Inflammatory macrophage treated with lipopolysaccharide for 1 hour (primary cell): ENCODE measurements at regions not wholly inside any gene's neighbourhood (a gene's known extent, or its start where the extent isn't known, plus 50 kb on each side); places are given as distances from the start of the nearest gene placed in this dataset.

ENCODE experiments used
- DNase-seq, 2 donors: peaks; one replicate each; pipeline ENCODE4 v3.0.0-alpha.2; 2020 to 2022

DNA sequence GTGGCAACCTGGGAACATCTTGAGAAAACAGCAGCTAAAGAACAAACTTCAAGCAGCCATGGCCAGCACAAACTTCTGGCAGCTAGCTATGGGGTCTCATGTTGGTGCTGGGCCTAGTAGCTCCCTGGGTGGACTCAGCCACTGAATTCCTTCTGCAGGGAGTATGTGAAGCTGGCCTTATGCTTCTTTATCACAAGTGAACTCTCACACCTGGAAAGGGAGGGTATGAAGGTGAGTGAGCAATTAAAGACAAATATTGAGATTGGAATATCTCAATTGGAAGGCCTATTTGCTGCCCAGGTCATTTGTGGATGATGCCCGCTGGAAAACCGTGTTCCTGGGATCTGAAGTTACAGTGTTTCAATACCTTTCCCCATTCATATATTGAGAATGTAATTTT lies 153.3 kb upstream of the RPS6KA3 start:
- no peak for DNase-seq

DNA sequence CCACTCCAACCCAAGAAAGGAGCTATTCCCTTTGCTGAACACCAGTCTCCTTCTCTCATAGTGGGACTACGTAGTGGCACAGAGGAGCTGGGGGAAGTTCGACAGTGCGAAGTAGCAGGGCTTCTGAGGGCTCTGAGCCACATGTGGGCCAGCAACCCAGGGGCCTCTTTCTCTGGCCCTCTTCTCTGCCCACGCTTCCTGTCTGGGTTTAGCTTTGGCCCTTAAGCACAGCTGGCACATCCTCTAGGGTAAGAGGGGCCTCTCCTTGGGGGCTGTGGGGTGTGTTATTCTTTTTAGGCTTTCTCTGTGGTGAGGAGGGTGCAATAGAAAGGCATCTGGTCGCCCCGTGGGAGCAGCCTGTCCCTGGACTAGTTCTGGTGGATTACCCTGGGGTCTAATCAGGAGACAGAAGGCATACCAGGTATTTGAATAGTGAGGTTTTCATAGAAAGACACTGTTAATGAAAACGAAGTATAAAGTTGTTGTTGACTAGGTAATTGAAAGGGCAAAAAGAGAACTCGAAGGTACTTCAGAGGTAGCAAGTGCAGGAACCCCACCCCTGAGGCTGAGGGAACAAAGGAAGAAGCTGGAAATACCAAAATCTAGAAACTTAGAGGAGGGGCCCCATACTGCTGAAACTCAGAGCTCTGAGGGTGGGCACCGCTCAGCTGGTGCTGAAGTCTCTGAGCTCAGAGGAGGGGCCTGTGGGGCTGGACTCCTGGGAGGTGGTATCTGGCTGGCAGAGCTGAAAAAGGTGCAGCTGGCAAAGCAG lies 151.9 kb upstream of the RPS6KA3 start:
- DNase-seq: peak in 1 of 2 donors; percentile 4

DNA sequence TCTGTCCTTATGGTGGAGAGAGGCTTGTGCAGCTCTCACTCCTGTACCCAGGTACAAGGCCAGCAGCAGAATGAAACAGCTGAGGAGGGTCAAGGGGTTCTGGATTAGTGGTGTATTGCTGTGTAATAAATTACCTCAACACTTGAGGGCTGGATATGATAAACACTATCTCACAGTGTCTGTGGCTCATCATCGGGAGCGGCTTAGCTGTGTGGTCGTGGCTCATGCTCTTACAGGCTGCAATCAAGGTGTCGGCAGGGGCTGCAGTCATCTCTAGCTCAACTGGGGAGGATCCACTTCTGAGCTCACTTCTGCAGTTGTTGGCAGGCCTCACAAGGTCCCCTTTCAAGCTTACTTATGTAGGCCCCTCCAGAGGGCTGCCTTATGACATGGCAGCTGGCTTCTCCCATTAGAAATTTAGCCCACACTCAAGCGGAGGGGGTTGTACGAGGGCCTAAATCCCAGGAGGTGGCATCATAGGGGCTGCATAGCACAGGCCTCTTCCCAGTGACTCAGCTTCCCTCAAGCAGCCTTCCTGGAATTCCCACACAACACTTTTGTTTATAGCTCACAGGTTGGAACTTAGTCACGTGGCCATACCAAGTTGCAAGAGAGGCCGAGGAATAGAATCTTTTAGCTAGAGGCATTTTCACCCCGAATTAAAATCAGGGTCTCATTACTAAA lies 148.2 kb upstream of the RPS6KA3 start:
- no peak for DNase-seq

DNA sequence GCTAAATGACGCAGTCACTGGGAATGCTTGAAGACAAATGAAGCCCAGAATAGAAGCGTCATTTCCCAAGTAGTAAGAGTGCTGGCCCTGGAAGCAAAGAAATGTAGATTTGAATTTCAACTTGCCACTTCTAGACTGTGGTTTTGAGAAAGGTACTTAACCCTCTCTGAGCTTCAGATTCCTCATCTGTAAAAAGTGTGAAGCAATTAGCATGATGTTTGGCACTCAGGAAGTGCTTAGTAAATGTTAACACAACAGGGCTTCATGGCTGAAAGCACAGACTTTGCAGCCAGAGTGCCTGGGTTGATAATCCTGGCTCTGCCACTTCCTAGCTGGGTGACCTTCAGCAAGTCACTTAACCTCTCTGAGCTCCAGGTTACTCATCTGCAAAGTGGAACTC lies 147.4 kb upstream of the RPS6KA3 start:
- no peak for DNase-seq

DNA sequence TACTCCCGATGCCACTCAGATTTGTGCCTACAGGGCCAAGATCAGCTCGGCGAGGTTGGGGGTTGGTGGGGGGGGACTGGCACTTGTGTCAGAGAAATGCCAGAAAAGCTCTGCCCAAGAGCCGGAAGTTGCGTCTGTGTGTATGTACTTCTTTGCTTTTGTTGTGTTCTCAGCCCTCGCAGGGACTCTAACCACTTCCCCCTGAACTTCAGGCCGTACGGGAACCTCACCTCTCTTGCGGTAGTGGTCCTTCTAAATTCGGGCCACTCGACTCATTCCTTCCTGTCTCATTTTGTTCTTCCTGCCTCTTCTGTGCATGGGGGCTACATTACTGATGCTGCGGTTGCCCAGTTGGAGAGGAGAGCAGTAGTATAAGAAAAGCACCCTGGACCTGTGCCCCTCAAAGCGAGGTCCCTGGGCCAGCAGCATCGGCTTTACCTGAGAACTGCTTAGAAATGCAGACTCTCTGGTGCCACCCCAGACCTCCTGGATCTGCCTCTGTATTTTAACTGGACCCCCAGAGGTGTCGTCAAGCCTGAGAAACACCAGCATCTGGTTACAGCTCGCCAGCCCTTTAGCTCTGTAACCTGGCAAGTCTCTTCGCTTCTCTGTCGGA lies 146.3 kb upstream of the RPS6KA3 start:
- DNase-seq: no peak

DNA sequence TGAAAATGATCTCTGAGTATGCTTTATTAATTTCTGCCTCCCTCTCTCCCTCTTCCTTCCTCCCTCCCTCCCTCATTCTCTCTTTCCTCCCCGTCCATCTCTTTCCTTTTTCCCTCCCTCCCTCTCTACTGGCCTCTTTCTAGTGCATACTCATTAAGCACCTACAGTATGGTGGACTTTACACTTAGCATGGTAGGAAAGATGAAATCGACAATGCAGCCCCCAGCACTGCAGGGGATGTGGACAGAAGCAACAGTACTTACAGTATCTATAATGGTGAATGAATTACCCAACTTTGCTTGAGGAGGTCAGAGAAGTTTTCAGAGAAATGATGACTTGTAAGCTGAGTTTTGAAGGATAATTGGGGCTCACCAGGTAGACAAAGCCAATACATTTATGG lies 143.8 kb upstream of the RPS6KA3 start:
- no peak for DNase-seq

DNA sequence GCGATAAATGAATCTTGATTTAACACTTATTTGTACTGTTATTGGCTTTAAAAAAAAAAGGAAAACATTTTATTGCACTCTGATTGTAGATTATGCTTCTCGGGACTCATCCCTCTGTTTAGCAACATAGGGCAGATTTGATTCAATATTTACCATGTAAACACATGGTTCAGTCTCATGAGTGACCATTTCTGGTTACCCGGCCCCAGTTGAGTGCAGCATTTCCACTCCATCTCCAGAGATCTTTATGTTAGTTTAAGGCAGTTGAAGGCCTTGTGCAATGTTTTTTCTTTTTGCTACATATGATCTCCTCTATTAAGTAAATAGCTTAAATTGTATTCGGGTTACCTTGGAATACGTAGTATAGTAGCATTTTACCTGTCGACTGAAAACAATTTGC lies 143.3 kb upstream of the RPS6KA3 start:
- no peak for DNase-seq

DNA sequence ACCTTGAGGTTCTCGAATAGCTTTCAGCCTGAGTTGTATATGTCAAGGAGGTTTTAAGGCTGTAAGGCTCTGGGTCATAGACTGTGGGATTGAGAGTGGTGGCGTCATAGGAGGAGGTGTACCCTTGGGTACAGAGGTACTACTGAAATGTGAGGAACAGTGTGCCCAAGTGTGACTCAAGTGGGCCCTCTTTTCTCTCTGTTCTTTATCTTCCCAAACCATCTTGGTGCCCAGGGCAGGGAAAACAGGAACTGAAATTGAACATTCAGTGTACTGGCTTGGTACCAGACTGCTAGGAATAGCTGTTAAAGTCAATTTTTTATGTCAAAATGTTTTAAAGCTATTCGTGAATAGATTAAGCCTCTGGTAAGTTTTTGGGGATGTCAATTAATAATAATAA lies 136.2 kb upstream of the RPS6KA3 start:
- no peak for DNase-seq

DNA sequence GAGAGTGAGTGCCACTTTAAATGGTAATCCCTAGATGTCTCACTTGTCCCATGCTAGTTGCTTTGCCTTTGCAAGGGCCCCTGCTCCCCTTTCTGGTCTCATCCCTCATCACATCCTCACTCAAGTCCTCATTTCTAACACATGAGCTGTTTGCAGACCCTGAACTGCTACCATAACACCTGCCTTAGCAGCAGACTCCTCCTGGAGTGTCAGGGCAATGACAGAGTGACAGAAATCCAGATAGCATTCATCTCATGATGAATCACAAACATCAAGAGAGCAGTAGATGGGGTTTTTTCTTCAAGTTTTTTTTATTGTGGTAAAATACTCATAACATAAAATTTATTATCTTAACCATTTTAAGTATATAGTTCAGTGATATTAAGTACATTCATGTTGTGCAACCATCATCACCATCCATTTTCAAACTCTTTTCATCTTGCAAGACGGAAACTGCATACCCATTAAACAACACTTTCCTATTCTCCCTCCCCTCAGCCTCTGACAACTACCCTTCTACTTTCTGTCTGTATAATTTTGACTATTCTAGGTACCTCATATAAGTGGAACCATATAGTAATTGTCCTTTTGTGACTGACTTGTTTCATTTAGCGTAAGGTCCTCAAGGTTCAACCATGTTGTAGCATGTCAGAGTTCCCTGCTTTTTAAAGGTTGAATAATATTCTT lies 133.2 kb upstream of the RPS6KA3 start:
- DNase-seq: no peak

DNA sequence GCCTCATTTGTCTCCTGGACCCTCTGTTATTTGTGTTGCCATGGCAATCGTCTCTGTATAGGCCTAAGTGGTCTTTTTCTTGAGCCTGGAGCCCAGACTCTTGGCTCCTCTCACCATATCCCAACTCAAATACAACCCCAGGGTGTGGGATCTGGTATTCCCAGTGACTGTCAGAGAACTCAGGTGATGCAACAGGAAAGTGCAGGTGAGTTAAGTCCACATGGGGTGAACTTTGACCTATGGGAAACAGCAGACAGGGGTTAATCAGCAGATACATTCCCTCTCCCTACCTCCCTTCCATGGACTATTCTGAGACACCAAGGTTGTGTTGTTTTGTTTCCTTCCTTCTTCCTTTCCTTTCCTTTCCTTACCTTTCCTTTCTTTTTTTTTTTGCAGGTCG lies 130.9 kb upstream of the RPS6KA3 start:
- no peak for DNase-seq

DNA sequence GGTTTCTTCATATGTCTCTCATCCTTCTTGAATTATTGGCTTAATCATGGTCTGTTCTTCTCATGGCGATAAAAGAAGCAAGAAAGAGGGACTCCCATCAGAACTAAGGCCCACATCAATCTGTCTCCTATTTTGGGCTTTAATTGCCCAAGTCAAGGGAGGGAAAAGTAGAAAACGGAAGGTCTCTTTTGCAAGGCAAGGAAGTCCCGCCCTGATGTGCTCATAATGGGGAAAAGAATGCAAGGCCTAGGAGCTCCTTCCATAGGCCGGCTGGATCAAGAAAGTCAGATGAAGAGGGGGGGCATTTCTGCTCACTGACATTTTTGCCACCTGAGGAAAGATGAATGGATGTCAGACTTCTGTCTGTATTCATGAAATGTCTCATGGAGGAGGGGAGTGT lies 127.7 kb upstream of the RPS6KA3 start:
- peak; percentile 54 to 67 for DNase-seq

DNA sequence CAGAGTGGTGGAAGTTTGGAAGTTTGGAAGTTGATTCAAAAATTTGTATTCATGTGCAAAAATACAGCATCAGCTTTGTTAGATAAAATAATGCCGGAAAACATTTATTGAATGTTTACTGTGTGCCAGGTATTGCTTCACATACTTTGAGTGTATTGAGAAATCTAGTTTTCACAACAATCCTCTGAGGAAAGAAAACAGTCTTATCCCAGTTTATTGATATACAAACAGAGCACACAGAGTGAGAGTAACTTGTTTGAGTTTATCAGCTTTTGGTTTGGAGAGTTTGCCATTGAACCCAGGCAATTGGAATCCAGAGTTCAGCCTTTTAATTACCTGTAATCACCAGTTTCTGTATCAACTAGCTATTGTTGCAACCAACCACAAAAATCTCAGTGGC lies 127.2 kb upstream of the RPS6KA3 start:
- DNase-seq: peak in 1 of 2 donors; percentile 29

DNA sequence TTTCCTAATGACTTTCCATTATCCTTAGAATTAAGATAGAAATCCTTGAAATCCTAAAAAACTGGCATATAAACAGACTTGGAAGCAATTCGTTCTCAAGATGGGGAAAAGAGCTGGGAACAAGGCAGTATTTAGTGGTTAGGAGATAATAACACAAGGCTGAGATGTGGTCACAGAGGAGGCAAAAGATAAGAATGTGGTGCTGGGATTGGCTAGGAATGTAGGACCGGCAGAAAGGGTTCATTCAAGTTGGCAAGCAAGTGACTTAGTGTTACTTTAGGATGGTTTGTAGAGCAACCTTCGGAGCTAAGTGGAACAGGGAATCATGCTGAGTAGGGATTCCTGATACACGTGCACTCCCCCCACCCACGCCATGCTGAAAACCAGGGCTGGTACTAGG lies 121.9 kb upstream of the RPS6KA3 start:
- no peak for DNase-seq

DNA sequence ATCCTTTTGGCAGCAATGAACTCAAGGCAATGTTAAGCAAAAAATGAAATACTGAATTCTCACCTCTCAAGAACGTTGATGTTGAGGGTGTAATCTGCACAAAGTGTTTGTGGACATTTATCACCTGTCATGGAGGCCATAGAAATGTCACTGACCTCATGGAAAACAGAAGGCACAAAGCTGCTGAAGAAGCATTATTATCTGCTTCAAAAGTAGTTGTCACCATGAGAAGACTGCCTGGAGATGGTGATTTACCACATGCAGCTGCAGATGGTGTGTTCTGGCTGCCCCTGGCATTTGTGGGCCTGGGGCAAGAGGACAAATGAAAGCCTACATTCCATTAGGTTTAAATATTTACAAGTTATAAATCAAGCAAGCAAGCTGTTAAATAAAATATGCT lies 116.8 kb upstream of the RPS6KA3 start:
- no peak for DNase-seq

DNA sequence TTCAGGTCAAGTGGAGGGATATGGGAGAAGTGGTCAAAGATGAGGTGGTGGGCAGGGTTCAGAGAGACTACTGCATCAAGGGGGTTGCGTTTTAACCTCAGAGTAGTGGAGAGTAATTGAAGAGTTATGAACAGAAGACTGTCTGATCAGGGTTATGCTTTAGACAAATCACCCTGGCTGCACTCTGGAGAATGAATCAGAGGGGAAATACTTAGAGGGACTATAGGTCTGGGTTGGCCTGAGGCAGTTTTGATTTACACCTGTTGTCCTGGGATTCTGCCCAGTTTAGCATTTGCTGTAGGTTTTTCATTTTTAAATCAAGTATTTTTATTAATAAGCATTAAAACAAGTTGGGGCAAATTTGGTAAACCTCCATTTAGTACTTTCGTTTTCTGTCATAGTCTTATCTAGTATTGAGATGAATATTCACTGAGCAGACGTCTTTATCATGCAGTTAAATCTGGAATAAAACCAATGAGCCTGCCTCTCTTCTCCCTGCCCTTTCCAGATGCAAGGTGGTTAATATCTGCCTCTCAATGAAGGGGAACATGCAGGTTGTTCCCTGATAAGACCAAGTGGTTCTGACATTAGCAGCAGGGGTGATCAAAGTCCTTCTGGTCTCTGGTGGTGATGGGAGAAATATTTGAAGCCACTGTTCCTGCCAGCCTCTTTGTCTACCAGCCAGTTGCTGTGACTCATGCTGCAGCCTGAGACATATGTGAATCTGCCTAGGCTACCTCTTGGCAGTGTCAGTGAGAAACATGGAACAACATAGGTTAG lies 116.0 kb upstream of the RPS6KA3 start:
- no peak for DNase-seq

DNA sequence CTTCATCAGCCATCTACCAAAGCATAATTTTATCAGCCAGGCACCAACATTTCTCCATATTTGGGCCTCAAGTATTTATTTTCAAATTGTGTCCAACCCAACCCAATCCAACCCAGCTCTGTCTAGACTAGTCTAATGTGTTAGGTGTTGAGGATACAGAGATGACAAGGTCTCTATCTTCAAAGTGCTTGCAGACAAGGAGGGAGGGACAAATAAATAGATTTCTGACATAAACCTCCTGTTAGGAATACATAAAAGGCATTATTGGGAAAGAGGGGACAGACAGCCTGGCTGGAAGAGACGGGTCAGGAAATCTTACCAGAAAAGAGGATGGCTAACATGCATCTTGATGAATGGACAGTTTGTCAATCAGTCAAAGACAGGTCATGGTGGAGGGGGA lies 115.4 kb upstream of the RPS6KA3 start:
- no peak for DNase-seq

DNA sequence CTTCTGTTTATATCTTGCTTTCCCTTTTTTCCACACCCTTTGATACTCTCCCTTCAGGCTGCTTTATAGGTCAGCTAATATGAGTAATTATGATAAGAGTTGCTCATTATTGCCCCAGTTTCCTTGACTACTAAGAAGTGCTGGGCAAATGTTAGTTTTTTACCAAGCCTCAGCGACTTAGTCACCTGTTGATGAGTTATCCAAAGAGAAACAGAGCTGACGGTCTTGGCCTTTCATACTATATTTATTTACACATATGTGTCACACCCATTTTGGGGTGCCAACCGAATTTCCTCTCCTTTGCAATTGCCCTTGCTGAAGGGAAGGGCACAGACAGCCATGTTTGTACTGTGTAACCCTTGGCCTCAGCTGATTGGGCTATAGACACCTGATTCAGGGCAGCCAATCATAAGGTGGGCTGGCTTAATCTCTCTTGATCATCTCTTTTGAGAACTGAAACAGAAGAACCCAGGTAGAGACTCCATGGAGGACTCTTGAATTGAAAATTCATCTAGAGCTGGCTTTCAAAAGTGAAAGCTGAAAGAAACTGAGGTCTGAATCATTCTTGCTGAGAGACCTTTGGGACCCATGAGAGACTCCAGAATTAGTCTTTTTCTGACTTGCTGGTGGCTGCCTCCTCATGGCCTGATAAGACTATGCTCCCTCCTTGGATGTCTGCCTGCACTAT lies 111.7 kb upstream of the RPS6KA3 start:
- no peak for DNase-seq

DNA sequence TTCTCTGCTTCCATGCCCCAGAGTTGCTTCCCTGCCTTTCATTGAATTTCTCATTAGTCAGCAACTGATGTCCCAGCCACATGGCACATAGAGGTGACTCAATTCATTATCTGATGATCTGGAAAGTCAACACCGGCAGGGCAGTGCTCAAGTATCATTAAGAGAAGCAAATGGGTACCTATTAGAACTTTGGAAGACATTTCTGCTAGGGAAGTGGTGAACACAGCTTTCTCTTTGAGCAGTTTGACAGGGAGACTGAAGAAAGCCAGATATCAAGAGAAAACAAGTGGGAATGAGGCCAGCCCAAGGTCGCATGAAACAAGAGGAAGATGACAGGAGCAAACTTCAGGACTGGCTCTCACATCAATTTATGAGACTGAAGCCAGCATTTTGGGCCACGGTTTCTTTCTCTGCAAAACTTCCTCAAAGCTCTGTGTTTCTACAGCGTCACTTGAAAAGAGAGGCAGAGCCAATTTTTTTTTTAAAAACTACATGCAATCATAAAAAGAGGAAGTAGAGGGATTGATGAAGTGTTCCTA lies 108.3 kb upstream of the RPS6KA3 start:
- DNase-seq: peak; percentile 64 to 75

DNA sequence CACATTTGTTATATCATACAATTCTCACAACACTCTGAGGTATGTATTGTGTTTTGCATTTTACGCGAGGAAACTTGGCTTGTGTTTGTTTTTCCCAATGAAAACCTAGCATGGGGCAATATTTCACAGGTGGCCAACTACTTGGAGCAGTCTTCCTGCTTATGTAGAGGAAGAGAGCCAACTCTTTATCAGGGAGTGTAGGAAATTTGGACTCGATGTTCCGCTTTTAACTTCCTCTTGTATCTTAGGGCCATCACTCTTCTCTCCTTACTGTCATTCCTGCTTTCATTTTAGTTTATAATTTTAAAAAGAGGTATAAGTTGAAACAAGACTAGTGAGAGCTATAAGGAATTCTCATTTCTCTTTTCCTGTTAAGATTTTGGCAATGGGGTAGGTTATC lies 107.7 kb upstream of the RPS6KA3 start:
- DNase-seq: peak in 1 of 2 donors; percentile 16

DNA sequence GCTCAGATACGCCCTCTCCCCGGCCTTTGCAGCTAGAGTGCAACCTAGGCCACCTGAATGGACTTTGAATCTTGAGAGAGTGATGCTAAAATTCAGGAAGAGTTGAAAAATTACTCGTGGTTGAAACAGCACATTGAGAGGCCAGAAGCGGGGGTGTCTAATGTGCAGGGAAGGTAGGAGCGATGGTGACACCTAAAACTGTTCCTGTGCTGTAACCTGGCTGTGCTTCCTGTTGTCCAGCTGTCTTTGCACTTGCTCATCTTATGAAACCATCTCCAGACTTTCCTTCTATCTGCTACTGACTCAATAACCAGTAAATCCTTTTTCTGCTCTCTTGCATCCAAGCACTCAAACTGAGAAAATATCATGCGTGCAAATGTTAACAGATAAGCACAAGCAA lies 106.4 kb upstream of the RPS6KA3 start:
- no peak for DNase-seq

DNA sequence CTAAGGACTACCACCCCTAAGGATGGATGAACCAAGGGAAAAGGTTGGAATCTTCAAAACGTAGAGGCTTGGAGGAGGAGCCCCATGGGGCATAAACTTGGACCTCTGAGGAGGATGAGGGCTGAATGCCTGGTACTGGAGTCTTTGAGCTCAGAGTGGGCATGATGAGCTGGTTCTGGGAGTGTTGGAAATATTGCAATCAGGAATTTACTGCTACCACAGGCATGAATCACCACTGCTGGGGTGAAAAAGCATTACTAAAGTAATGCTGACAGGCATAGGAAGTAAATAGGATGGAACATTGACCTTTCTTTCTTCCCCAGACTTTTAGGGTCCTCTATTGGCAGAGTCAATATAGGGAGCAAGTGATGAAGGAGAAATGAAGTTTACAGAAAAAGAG lies 105.8 kb upstream of the RPS6KA3 start:
- peak; percentile 52 to 71 for DNase-seq

DNA sequence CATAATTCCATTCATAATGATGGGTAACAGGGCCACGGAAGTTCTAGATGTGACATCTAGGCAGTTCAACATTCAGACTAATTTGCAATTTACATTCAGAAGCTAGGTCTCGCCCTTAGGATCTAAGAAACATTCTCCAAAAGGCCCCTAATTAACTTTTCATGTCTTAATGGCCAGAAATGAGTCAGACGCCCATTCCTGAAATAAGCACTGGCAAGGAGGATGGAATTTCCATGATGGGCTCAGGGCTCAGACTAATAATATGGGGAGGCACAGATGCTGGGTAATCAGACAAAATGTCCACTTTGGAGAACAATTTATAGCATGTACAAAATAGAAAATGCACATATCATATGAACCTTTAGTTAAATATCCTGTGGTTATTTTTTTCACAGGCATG lies 102.8 kb upstream of the RPS6KA3 start:
- DNase-seq: no peak
